ENCODE measurements at regions not wholly inside any gene's neighbourhood (a gene's known extent, or its start where the extent isn't known, plus 50 kb on each side); places are given as distances from the start of the nearest gene placed in this dataset.
A peak's percentile ranks its signal among the peaks of the same experiment; 100 is the strongest.

GRCh38 chr13:70662231-70662940 lies 554.1 kb upstream of the KLHL1 start:
- no peak for DNase-seq
- no peak for ATAC-seq (ENCODE audit: poor library complexity)
- intact Hi-C loops (cut with DNase I) = no loop called here

DNA sequence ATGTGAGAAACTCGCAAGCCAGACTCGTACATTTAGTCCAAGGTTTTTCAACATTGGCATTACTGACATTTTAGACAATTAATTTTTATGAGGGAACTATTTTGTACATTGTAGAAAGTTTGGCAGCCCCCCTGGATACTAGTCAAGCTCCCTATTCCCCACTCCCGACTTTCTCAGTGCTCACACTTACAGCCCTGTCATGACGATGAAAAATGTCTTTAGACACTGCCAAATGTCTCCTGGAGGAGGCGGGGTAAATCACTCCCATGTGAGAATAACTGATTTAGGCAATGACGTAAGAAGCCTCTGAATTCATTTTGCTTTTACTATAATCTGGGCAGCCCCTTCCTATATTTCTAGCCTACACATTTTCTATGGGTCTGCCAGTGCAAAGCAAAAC lies 535.8 kb upstream of the KLHL1 start:
- intact Hi-C loops (cut with DNase I) = no loop called here
- ATAC-seq (ENCODE audit: poor library complexity) = no peak

GRCh38 chr13:70634893-70635292 lies 526.6 kb upstream of the KLHL1 start:
- intact Hi-C loops (cut with DNase I) = no loop called here
- ATAC-seq (ENCODE audit: poor library complexity) (no peak), DNase-seq (no peak)

More for the DNA sequence above, 535.8 kb upstream of the KLHL1 start:
- DNase-seq = no peak

DNA sequence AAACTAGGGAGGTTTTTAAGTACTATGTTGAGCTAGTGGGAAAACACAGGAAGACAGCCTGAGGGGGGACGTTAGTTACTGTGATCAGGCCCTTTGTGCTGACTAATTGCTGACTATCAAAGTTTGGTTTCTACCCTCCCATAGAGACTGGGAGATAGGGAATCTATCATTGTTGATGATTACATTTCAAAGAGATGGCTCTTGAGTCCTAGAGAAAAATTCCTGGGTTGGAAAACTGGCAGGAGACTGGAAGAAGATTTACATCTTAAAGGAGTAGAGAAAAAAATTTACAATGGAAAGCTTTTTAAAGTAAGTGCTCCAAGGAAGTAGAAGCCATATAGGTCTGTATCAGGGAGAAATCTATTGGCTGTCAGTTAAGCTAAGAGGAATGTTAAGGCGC lies 522.0 kb upstream of the KLHL1 start:
- DNase-seq (no peak), ATAC-seq (ENCODE audit: poor library complexity) (no peak)
- intact Hi-C loops (cut with DNase I) = no loop called here

- intact Hi-C loops (cut with DNase I) = no loop called here
- ATAC-seq (ENCODE audit: poor library complexity) = no peak
- no peak for DNase-seq
These were observed 515.0 kb upstream of the KLHL1 start for GRCh38 chr13:70623239-70623638.

GRCh38 chr13:70622796-70623195 lies 514.5 kb upstream of the KLHL1 start:
- ATAC-seq (ENCODE audit: poor library complexity) (no peak), DNase-seq (no peak)
- intact Hi-C loops (cut with DNase I) = no loop called here

- intact Hi-C loops (cut with DNase I) = no loop called here
- DNase-seq = no peak
- no peak for ATAC-seq (ENCODE audit: poor library complexity)
These were observed 511.7 kb upstream of the KLHL1 start for GRCh38 chr13:70619936-70620335.

- no peak for ATAC-seq (ENCODE audit: poor library complexity)
- no peak for DNase-seq
- intact Hi-C loops (cut with DNase I) = no loop called here
These were observed 508.6 kb upstream of the KLHL1 start for GRCh38 chr13:70616847-70617246.

DNA sequence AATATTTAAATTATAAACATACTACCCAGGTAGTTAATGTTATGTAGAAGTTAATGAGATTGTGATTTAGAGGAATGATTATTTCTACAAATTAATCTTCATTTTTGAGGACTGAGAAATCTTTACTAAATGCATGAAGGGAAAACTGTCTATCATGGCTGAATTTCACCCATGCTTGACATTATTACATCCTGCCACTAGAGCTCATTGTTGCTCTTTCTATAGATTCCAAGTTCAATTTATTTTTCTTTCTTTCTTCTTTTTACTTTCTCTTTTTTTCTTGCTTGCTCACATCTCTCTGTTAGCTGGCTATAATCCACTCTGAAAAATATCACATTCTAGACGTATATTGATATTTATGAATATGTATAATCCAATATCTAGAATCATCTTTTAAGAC lies 505.0 kb upstream of the KLHL1 start:
- ATAC-seq (ENCODE audit: poor library complexity) (no peak), DNase-seq (no peak)
- intact Hi-C loops (cut with DNase I) = no loop called here

- DNase-seq = no peak
- ATAC-seq (ENCODE audit: poor library complexity) = no peak
- intact Hi-C loops (cut with DNase I) = no loop called here
These were observed 504.6 kb upstream of the KLHL1 start for GRCh38 chr13:70612881-70613280.

DNA sequence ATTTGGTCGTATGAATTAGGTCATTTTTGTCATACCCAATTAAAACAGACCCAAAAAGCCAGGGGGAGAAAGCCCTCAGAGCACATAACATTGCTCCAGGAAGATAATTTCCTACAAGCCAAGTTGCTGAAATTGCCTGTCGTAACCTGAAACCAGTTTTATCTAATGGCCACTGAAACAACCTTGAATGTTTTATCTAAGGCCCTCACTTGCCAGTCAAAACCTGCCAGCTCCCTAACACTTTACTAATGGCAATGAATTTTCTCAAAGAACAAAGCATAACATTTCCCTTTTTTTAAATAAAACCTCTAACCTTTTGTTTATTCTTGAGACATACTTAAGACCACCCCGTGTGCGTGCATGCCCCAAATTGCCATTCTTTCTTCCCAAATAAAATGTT lies 496.2 kb upstream of the KLHL1 start:
- no peak for ATAC-seq (ENCODE audit: poor library complexity)
- no peak for DNase-seq
- intact Hi-C loops (cut with DNase I) = no loop called here

DNA sequence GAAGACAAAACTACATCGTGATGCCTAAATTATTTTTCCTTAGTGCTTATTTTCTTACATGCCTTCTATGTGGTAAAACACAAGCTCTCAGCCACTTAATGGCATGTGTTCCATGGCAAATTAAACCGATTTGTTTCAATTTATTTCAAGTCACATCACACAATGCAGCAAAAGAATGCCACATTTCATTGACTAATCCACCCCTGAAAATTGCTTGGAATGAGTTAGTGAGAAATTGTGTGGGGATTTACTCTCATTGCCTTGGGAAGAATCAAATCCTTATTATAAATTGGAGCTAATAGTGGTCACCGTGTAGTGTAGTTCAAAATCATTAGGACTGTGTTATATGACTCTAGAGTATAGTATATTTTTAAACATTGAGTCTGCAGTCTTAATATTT lies 485.5 kb upstream of the KLHL1 start:
- ATAC-seq (ENCODE audit: poor library complexity) (no peak), DNase-seq (no peak)
- intact Hi-C loops (cut with DNase I) = no loop called here

GRCh38 chr13:70585109-70585508 lies 476.9 kb upstream of the KLHL1 start:
- ATAC-seq (ENCODE audit: poor library complexity) (no peak), DNase-seq (no peak)
- intact Hi-C loops (cut with DNase I) = no loop called here

GRCh38 chr13:70580825-70581224 lies 472.6 kb upstream of the KLHL1 start:
- DNase-seq (no peak), ATAC-seq (ENCODE audit: poor library complexity) (no peak)
- intact Hi-C loops (cut with DNase I) = no loop called here

DNA sequence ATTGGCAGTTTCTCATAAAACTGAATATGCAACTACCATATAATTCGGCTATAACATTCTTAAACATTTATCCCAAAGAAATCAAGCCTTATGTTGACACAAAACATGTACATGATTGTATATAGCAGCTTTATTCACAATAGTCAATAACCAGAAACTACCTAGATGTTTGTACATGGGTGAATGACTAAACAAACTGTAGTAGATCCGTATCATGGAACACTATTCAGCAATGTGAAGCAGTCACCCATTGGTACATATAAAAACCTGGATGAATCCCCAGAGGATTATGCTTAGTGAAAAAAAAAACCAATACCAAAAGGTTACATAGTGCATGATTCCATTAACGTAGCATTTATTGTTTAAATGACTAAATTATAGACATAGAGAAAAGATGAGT lies 471.7 kb upstream of the KLHL1 start:
- no peak for DNase-seq
- intact Hi-C loops (cut with DNase I) = no loop called here
- no peak for ATAC-seq (ENCODE audit: poor library complexity)

DNA sequence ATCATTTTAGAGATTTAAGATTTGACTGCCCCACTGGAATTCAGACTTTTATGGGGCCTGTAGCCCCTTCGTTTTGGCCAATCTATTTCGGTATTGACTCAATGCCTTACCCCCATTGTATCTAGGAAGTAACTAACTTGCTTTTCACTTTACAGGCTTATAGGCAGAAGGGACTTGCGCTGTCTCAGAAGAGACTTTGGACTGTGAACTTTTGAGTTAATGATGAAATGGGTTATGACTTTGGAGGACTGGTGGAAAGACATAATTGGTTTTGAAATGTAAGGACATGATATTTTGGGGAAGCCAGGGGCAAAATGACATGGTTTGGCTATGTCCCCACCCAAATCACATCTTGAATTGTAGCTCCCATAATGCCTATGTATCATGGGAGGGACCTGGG lies 463.0 kb upstream of the KLHL1 start:
- DNase-seq (no peak), ATAC-seq (ENCODE audit: poor library complexity) (no peak)
- intact Hi-C loops (cut with DNase I) = no loop called here

- DNase-seq (no peak), ATAC-seq (ENCODE audit: poor library complexity) (peak; percentile 55)
- intact Hi-C loops (cut with DNase I) = loop anchor here (5.0 kb wide), 1 partner anchor 1036 kb away; no protein-coding TSS in a partner anchor
These were observed 460.3 kb upstream of the KLHL1 start for GRCh38 chr13:70568571-70568970.

GRCh38 chr13:70544706-70545105 lies 436.5 kb upstream of the KLHL1 start:
- no peak for DNase-seq
- ATAC-seq (ENCODE audit: poor library complexity) = no peak
- intact Hi-C loops (cut with DNase I) = no loop called here

GRCh38 chr13:70541451-70541850 lies 433.2 kb upstream of the KLHL1 start:
- ATAC-seq (ENCODE audit: poor library complexity) = no peak
- intact Hi-C loops (cut with DNase I) = no loop called here
- no peak for DNase-seq

GRCh38 chr13:70534466-70534865 lies 426.2 kb upstream of the KLHL1 start:
- no peak for ATAC-seq (ENCODE audit: poor library complexity)
- intact Hi-C loops (cut with DNase I) = no loop called here
- no peak for DNase-seq

- ATAC-seq (ENCODE audit: poor library complexity) = no peak
- intact Hi-C loops (cut with DNase I) = no loop called here
- DNase-seq = no peak
These were observed 421.4 kb upstream of the KLHL1 start for GRCh38 chr13:70529652-70530051.
